ENCODE measurements at regions not wholly inside any gene's neighbourhood (a gene's known extent, or its start where the extent isn't known, plus 50 kb on each side); places are given as distances from the start of the nearest gene placed in this dataset.

DNA sequence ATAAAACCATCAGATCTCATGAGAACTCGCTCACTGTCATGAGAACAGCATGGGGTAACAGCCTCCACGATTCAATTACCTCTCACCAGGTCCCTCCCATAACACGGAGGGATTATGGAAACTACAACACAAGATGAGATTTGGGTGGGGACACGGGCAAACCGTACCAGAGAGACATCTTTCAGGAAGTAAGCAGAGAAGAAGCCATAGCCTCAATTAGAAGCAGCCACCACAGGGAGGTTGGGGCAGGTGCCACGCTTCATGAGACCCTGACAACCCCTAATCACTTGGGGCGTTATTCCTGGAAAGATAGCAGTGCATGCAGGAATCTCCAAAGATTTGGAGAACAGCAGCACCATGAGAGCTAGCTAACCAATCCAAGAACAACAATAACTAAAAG, 52.9 kb upstream of the SIRPG start:
- DNase-seq: no peak

DNA sequence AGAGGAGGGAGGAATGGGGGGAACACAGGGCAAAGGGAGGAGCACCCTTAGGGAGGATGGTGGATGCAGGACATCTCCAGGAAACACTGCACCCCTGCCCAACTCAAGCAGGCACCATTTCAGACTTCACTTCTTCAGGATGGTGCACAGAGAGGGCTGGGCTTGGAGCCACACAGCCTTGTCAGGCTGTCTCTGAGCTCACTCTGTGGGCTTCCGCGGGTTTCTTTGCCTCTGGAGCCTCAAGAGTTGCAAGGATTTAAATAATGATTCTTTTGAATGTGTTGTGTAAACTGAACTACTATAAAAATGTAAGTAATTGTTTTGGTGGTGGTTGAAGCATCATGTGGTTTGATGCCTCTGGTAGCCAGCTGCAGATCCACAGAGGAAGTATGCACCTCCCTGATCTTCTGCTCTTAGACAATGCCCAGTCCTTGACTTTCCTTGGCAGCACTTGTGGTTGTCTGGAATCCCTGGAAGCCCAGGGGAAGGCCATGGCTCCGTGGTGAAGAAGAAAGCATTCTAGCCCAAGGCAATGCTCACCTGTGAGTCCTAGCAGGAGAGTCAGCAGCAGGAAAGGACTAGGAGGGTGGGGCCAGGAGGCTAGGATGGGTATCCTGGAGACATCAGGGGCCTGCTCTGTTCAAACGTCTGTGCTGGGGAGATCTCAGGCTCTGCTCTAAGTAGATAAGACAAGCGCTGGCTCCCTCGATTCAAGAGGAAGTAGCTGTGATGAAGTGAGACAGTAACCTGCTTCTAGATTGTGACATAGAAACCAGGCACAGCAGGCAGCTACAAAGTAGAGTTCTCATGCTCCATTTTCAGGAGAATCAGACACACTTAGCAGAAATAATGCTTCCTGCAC, 50.2 kb upstream of the SIRPG start:
- DNase-seq: no peak

All from CD4-positive, alpha-beta T cell treated with Interleukin-1 beta for 1 hour (primary cell).